Activated CD8-positive, alpha-beta T cell treated with anti-CD3 and anti-CD28 coated beads for 36 hours (primary cell): ENCODE measurements at regions not wholly inside any gene's neighbourhood (a gene's known extent, or its start where the extent isn't known, plus 50 kb on each side); places are given as distances from the start of the nearest gene placed in this dataset.

Experiments used
- ATAC-seq: fragments of 200-7000 bp; cut with Tn5 transposase; one replicate; pipeline ENCODE4 v1.10.0; 2021; ENCODE audit warnings: mild to moderate bottlenecking, moderate library complexity
- CTCF ChIA-PET: fragments of 350-600 bp; sonication (Branson Sonifier 250); formaldehyde crosslinking; loops from one replicate; lab custom pipeline; 2021; ENCODE audit warnings: antibody characterized with exemption; lab: Charles Lee
- POLR2A ChIA-PET: fragments of 350-600 bp; sonication (Branson Sonifier 250); formaldehyde crosslinking; loops from one replicate; lab custom pipeline; 2021; ENCODE audit warnings: antibody characterized with exemption; lab: Charles Lee
- DNase-seq: peaks from one replicate; pipeline ENCODE4 v3.0.0-alpha.2; 2020
- H3K27ac Mint-ChIP-seq: one replicate; pipeline ENCODE4 v1.8.0; 2021; ENCODE audit warnings: mild to moderate bottlenecking, mixed read lengths
- H3K27me3 Mint-ChIP-seq: one replicate; pipeline ENCODE4 v1.8.0; 2021; ENCODE audit warnings: mixed read lengths
- H3K36me3 Mint-ChIP-seq: one replicate; pipeline ENCODE4 v1.8.0; 2021; ENCODE audit warnings: low read depth, mixed read lengths
- H3K4me1 Mint-ChIP-seq: one replicate; pipeline ENCODE4 v1.8.0; 2021; ENCODE audit warnings: low read depth, mixed read lengths
- H3K4me3 Mint-ChIP-seq: one replicate; pipeline ENCODE4 v1.8.0; 2021; ENCODE audit warnings: mild to moderate bottlenecking, moderate library complexity, mixed read lengths
- H3K9me3 Mint-ChIP-seq: one replicate; pipeline ENCODE4 v1.8.0; 2021; ENCODE audit warnings: mixed read lengths
- CTCF ChIP-seq: fragments of 200-600 bp; IDR thresholded peaks from one replicate; pipeline ENCODE4 v1.8.0; 2022; ENCODE audit warnings: antibody characterized with exemption, mild to moderate bottlenecking
- intact Hi-C: fragments of 100-400 bp; cut with micrococcal nuclease; formaldehyde crosslinking; loops from one replicate; pipeline ENCODE4 v1.10.0; 2022

GRCh38 chr2:238987352-238987981, 139.6 kb downstream of the TWIST2 start:
- Mint-ChIP-seq H3K4me3 (no peak overlapping the region), H3K4me1 (no peaks in the 10 kb centered on the region), H3K27me3 (peaks cover 1% of the 10 kb centered on the region), H3K36me3 (no peaks in the 10 kb centered on the region), H3K27ac (no peak overlapping the region), H3K9me3 (no peaks in the 10 kb centered on the region)
- no peak for TF ChIP-seq CTCF
- ChIA-PET CTCF (no interaction called here), POLR2A (no interaction called here)
- DNase-seq: no peak
- ATAC-seq: no peak
- intact Hi-C loops: no loop called here

- Mint-ChIP-seq H3K4me3 (no peak overlapping the region), H3K4me1 (no peaks in the 10 kb centered on the region), H3K27ac (no peak overlapping the region), H3K9me3 (no peaks in the 10 kb centered on the region), H3K27me3 (peaks cover 1% of the 10 kb centered on the region), H3K36me3 (no peaks in the 10 kb centered on the region)
- no peak for TF ChIP-seq CTCF
- intact Hi-C loops: no loop called here
- ChIA-PET CTCF (no interaction called here), POLR2A (no interaction called here)
- ATAC-seq (no peak), DNase-seq (no peak)
These were observed 140.2 kb downstream of the TWIST2 start for GRCh38 chr2:238988105-238988504.

GRCh38 chr2:238988752-238989151, 140.9 kb downstream of the TWIST2 start:
- intact Hi-C loops: no loop called here
- ATAC-seq (no peak), DNase-seq (no peak)
- Mint-ChIP-seq H3K4me1 (no peaks in the 10 kb centered on the region), H3K9me3 (no peaks in the 10 kb centered on the region), H3K27ac (no peak overlapping the region), H3K4me3 (no peak overlapping the region), H3K36me3 (no peaks in the 10 kb centered on the region), H3K27me3 (peaks cover 1% of the 10 kb centered on the region)
- POLR2A ChIA-PET: no interaction called here
- TF ChIP-seq CTCF: no peak
- CTCF ChIA-PET: no interaction called here

GRCh38 chr2:238989484-238989883, 141.6 kb downstream of the TWIST2 start:
- H3K9me3 Mint-ChIP-seq: no peaks in the 10 kb centered on the region
- no peak overlapping the region for H3K27ac Mint-ChIP-seq
- ATAC-seq: no peak
- H3K4me3 Mint-ChIP-seq: no peak overlapping the region
- intact Hi-C loops: no loop called here
- H3K27me3 Mint-ChIP-seq: peaks cover 1% of the 10 kb centered on the region
- no peak for TF ChIP-seq CTCF
- no peak for DNase-seq
- ChIA-PET CTCF (no interaction called here), POLR2A (no interaction called here)
- no peaks in the 10 kb centered on the region for H3K36me3 Mint-ChIP-seq
- H3K4me1 Mint-ChIP-seq: no peaks in the 10 kb centered on the region

DNA sequence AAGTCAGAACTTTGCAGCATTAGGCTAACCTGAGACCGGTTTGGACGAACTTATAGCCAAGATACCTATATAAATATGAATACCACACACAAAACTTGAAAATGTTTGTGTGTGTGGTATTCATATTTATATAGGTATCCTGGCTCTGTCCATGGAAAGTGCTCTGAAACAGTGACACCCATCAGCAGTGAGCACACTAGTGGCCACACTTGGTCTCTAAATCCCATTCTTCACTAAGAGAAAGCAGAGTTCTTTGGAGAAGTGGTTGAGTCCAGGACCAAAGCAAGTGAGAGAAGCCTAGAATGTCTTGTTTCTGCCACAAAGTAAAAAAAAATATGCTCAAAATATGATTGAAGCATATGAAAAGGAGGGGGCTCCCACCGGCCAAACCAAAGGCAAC, 146.5 kb downstream of the TWIST2 start:
- no peaks in the 10 kb centered on the region for H3K4me1 Mint-ChIP-seq
- no peak for TF ChIP-seq CTCF
- DNase-seq: no peak
- ATAC-seq: no peak
- CTCF ChIA-PET: no interaction called here
- no peak overlapping the region for H3K4me3 Mint-ChIP-seq
- H3K27ac Mint-ChIP-seq: no peak overlapping the region
- POLR2A ChIA-PET: no interaction called here
- H3K27me3 Mint-ChIP-seq: peaks cover 8% of the 10 kb centered on the region
- intact Hi-C loops: no loop called here
- peaks cover 7% of the 10 kb centered on the region for H3K9me3 Mint-ChIP-seq
- no peaks in the 10 kb centered on the region for H3K36me3 Mint-ChIP-seq
